ENCODE measurements at regions not wholly inside any gene's neighbourhood (a gene's known extent, or its start where the extent isn't known, plus 50 kb on each side); places are given as distances from the start of the nearest gene placed in this dataset.

GRCh38 chr7:54963155-54963554 is 55.7 kb upstream of the EGFR start:
- TF ChIP-seq, protein P1, sequence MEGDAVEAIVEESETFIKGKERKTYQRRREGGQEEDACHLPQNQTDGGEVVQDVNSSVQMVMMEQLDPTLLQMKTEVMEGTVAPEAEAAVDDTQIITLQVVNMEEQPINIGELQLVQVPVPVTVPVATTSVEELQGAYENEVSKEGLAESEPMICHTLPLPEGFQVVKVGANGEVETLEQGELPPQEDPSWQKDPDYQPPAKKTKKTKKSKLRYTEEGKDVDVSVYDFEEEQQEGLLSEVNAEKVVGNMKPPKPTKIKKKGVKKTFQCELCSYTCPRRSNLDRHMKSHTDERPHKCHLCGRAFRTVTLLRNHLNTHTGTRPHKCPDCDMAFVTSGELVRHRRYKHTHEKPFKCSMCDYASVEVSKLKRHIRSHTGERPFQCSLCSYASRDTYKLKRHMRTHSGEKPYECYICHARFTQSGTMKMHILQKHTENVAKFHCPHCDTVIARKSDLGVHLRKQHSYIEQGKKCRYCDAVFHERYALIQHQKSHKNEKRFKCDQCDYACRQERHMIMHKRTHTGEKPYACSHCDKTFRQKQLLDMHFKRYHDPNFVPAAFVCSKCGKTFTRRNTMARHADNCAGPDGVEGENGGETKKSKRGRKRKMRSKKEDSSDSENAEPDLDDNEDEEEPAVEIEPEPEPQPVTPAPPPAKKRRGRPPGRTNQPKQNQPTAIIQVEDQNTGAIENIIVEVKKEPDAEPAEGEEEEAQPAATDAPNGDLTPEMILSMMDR (IDR thresholded peaks at IDR 0.05; ENCODE audit: low read depth, low read length) = no peak
- no peak for TF ChIP-seq EZH2phosphoT487 (IDR thresholded peaks at IDR 0.05; ENCODE audit: low read depth)
